ENCODE measurements at regions not wholly inside any gene's neighbourhood (a gene's known extent, or its start where the extent isn't known, plus 50 kb on each side); places are given as distances from the start of the nearest gene placed in this dataset.

DNA sequence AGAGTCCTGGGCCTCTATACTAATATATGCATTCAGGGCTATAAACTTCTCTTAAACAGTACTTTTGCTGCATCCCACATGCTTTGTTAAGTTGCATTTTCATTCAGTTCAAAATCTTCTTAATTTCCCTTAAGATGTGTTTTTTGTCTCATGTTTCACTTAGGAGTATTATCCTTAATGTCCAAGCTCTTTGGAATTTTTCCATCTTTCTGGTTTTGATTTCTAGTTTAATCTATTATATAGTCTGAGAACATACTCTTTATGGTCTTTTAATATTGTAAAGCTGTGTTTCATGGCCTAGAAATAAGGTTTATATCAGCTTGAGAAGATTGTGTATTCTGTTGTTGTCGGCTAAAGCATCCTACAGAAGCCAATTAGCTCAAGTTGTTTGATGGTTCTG lies 1041.8 kb downstream of the PLA2G4A start:
- DNase-seq (ENCODE audit: low spot score), result no peak
- no peaks in the 10 kb centered on the region for H3K9me3 Mint-ChIP-seq (ENCODE audit: low read depth)
- no peak overlapping the region for H3K4me3 Mint-ChIP-seq (ENCODE audit: unreplicated experiment)
- TF ChIP-seq, protein P1, sequence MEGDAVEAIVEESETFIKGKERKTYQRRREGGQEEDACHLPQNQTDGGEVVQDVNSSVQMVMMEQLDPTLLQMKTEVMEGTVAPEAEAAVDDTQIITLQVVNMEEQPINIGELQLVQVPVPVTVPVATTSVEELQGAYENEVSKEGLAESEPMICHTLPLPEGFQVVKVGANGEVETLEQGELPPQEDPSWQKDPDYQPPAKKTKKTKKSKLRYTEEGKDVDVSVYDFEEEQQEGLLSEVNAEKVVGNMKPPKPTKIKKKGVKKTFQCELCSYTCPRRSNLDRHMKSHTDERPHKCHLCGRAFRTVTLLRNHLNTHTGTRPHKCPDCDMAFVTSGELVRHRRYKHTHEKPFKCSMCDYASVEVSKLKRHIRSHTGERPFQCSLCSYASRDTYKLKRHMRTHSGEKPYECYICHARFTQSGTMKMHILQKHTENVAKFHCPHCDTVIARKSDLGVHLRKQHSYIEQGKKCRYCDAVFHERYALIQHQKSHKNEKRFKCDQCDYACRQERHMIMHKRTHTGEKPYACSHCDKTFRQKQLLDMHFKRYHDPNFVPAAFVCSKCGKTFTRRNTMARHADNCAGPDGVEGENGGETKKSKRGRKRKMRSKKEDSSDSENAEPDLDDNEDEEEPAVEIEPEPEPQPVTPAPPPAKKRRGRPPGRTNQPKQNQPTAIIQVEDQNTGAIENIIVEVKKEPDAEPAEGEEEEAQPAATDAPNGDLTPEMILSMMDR (IDR thresholded peaks at IDR 0.05), result no peak
- peaks cover 5% of the 10 kb centered on the region for H3K27me3 Mint-ChIP-seq (ENCODE audit: low read depth)
- no peaks in the 10 kb centered on the region for H3K36me3 Mint-ChIP-seq (ENCODE audit: low read depth)
- H3K4me1 Mint-ChIP-seq (ENCODE audit: low read depth), result peaks cover 15% of the 10 kb centered on the region
- no peak overlapping the region for H3K27ac Mint-ChIP-seq (ENCODE audit: unreplicated experiment)

GRCh38 chr1:187871177-187871845 lies 1042.6 kb downstream of the PLA2G4A start:
- H3K27ac Mint-ChIP-seq (ENCODE audit: unreplicated experiment), result no peak overlapping the region
- H3K36me3 Mint-ChIP-seq (ENCODE audit: low read depth), result no peaks in the 10 kb centered on the region
- H3K4me3 Mint-ChIP-seq (ENCODE audit: unreplicated experiment), result no peak overlapping the region

DNA sequence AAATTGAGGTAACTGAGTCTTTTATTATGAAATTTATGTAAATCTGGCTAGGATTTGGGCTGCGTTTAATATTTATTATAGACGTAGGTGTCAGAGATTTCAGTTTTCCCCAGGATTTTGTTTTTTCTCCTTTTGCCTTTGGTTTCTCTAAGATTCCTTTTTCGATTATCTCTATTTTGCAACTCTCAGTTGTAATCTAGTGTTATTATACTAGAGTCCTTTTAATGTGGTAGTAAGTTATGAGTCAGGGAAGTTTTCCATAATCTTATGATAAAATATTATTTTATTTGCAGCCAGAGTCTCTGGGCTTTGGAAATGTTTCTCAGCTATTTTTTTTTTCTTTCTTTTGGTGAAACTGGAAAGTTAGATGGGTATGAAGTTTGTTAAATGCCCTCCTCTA lies 1043.8 kb downstream of the PLA2G4A start:
- Mint-ChIP-seq H3K4me3 (ENCODE audit: unreplicated experiment) (no peak overlapping the region), H3K4me1 (ENCODE audit: low read depth) (peaks cover 15% of the 10 kb centered on the region), H3K9me3 (ENCODE audit: low read depth) (no peaks in the 10 kb centered on the region), H3K36me3 (ENCODE audit: low read depth) (no peaks in the 10 kb centered on the region), H3K27ac (ENCODE audit: unreplicated experiment) (no peak overlapping the region), H3K27me3 (ENCODE audit: low read depth) (peaks cover 5% of the 10 kb centered on the region)
- no peak for DNase-seq (ENCODE audit: low spot score)
- TF ChIP-seq, protein P1 (IDR thresholded peaks at IDR 0.05), result no peak

More at GRCh38 chr1:187871177-187871845, 1042.6 kb downstream of the PLA2G4A start:
- H3K9me3 Mint-ChIP-seq (ENCODE audit: low read depth), result no peaks in the 10 kb centered on the region
- peaks cover 15% of the 10 kb centered on the region for H3K4me1 Mint-ChIP-seq (ENCODE audit: low read depth)
- TF ChIP-seq, protein P1 (IDR thresholded peaks at IDR 0.05), result no peak
- H3K27me3 Mint-ChIP-seq (ENCODE audit: low read depth), result peaks cover 5% of the 10 kb centered on the region
- no peak for DNase-seq (ENCODE audit: low spot score)

GRCh38 chr1:187873126-187873525 lies 1044.4 kb downstream of the PLA2G4A start:
- H3K36me3 Mint-ChIP-seq (ENCODE audit: low read depth), result no peaks in the 10 kb centered on the region
- no peak overlapping the region for H3K4me3 Mint-ChIP-seq (ENCODE audit: unreplicated experiment)
- peaks cover 15% of the 10 kb centered on the region for H3K4me1 Mint-ChIP-seq (ENCODE audit: low read depth)
- peaks cover 3% of the 10 kb centered on the region for H3K27me3 Mint-ChIP-seq (ENCODE audit: low read depth)
- H3K9me3 Mint-ChIP-seq (ENCODE audit: low read depth), result no peaks in the 10 kb centered on the region
- DNase-seq (ENCODE audit: low spot score), result no peak
- H3K27ac Mint-ChIP-seq (ENCODE audit: unreplicated experiment), result no peak overlapping the region
- TF ChIP-seq, protein P1 (IDR thresholded peaks at IDR 0.05), result no peak

DNA sequence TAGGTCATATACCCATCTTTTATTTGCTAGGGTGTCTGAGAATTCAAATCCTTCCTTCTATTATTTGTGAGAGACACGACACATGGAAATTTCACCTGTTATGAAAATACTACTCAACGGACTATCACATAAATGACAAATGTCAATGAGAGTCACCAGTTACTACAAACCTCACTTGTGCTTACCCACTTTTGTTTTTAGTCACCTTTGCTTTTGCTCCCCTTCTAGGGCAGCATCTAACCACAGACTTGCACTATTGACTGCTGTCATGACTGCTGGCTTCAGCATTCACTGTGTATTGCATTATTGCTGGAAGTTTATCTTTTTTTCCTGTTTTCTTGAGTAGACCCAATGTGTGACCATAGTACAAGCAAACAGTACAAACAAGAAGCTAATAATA lies 1048.0 kb downstream of the PLA2G4A start:
- Mint-ChIP-seq H3K4me1 (ENCODE audit: low read depth) (no peaks in the 10 kb centered on the region), H3K9me3 (ENCODE audit: low read depth) (no peaks in the 10 kb centered on the region), H3K27ac (ENCODE audit: unreplicated experiment) (no peak overlapping the region), H3K36me3 (ENCODE audit: low read depth) (no peaks in the 10 kb centered on the region), H3K4me3 (ENCODE audit: unreplicated experiment) (no peak overlapping the region), H3K27me3 (ENCODE audit: low read depth) (peaks cover 2% of the 10 kb centered on the region)
- TF ChIP-seq, protein P1 (IDR thresholded peaks at IDR 0.05), result no peak
- DNase-seq (ENCODE audit: low spot score), result no peak

Measured in chondrocyte (in vitro differentiated cells).